ENCODE measurements at regions not wholly inside any gene's neighbourhood (a gene's known extent, or its start where the extent isn't known, plus 50 kb on each side); places are given as distances from the start of the nearest gene placed in this dataset.

- TF ChIP-seq EZH2 (IDR thresholded peaks at IDR 0.05; ENCODE audit: borderline replicate concordance, low read length) (no peak), CTCF (conservative IDR thresholded peaks at IDR 0.05 in 1 of 2, IDR thresholded peaks at IDR 0.05 in 1 of 2; ENCODE audit: extremely low read depth in 1 of 2, insufficient read depth in 1 of 2, low read depth in 1 of 2, low read length in 2 of 2) (no peak)
These were observed 51.7 kb upstream of the STPG2 start for GRCh38 chr4:98195005-98195404.

Data from mammary epithelial cell (primary cell).